Astrocyte (in vitro differentiated cells and primary cell): ENCODE measurements at regions not wholly inside any gene's neighbourhood (a gene's known extent, or its start where the extent isn't known, plus 50 kb on each side); places are given as distances from the start of the nearest gene placed in this dataset.

Experiments
- CTCF ChIP-seq: IDR thresholded peaks from 2 replicates; pipeline ENCODE4 v1.5.1; 2011; ENCODE audit warnings: low read depth, mild to moderate bottlenecking, inconsistent platforms, low read length, moderate library complexity; ENCODE audit not compliant: insufficient read depth
- EZH2 ChIP-seq: IDR thresholded peaks from 2 replicates; pipeline ENCODE4 v1.6.1; 2012; ENCODE audit warnings: mild to moderate bottlenecking, low read length, inconsistent platforms; ENCODE audit not compliant: insufficient read depth

GRCh38 chr4:184961660-184962059 lies 56.6 kb upstream of the HELT start:
- no peak for TF ChIP-seq CTCF
- no peak for TF ChIP-seq EZH2
